ENCODE measurements at regions not wholly inside any gene's neighbourhood (a gene's known extent, or its start where the extent isn't known, plus 50 kb on each side); places are given as distances from the start of the nearest gene placed in this dataset.

DNA sequence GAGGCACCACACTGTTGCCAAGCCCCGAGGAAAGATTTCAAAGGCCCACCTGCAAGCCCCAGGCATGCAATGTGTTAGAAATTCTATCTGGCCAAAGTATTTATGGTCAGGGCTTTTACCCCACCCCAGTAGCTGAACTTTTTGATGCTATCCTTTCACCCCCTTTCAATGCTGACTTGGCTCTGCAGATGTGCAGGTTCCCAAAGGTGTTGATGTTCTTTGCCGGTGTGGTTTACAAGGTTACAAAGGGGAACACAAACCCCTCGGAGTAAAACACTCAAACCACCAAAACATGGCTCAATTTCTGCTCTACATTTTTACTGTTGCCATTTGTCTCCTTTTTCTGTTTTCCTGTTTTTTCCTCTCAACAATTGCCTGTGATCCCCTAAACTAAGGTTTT, 145.4 kb upstream of the BNIP2 start:
- H3K36me3 Mint-ChIP-seq (ENCODE audit: low read depth), result no peaks in the 10 kb centered on the region
- no peaks in the 10 kb centered on the region for H3K4me1 Mint-ChIP-seq
- H3K27me3 ChIP-seq (ENCODE audit: control insufficient read depth, insufficient read depth, low read length, poor library complexity, severe bottlenecking), result no peaks in the 10 kb centered on the region
- H3K9me3 Mint-ChIP-seq, result no peaks in the 10 kb centered on the region
- no peak overlapping the region for H3K27ac ChIP-seq (ENCODE audit: low read depth, low read length)
- H3K9ac ChIP-seq (ENCODE audit: extremely low read depth, low read length, poor library complexity, severe bottlenecking), result no peak overlapping the region
- DNase-seq, result no peak
- no peaks in the 10 kb centered on the region for H3K4me1 ChIP-seq (ENCODE audit: control insufficient read depth, insufficient read depth, low read length)
- H3K27ac Mint-ChIP-seq, result no peak overlapping the region
- H3K27me3 Mint-ChIP-seq (ENCODE audit: insufficient read depth), result peaks cover 2% of the 10 kb centered on the region
- TF ChIP-seq, protein P1, sequence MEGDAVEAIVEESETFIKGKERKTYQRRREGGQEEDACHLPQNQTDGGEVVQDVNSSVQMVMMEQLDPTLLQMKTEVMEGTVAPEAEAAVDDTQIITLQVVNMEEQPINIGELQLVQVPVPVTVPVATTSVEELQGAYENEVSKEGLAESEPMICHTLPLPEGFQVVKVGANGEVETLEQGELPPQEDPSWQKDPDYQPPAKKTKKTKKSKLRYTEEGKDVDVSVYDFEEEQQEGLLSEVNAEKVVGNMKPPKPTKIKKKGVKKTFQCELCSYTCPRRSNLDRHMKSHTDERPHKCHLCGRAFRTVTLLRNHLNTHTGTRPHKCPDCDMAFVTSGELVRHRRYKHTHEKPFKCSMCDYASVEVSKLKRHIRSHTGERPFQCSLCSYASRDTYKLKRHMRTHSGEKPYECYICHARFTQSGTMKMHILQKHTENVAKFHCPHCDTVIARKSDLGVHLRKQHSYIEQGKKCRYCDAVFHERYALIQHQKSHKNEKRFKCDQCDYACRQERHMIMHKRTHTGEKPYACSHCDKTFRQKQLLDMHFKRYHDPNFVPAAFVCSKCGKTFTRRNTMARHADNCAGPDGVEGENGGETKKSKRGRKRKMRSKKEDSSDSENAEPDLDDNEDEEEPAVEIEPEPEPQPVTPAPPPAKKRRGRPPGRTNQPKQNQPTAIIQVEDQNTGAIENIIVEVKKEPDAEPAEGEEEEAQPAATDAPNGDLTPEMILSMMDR (conservative IDR thresholded peaks at IDR 0.05), result no peak
- H3K4me3 Mint-ChIP-seq, result no peak overlapping the region
- no peaks in the 10 kb centered on the region for H3K9me3 ChIP-seq (ENCODE audit: control insufficient read depth, low read length)
- 94 to 95% methylated on average over 2 to 3 of the region's 3 CpGs for WGBS, 2 experiments (ENCODE audit: insufficient coverage in 1 of 2, insufficient read length in 1 of 2)
- no peaks in the 10 kb centered on the region for H3K36me3 ChIP-seq (ENCODE audit: control insufficient read depth, insufficient read depth, low read length)
- H3K4me3 ChIP-seq (ENCODE audit: low read length), result no peak overlapping the region

DNA sequence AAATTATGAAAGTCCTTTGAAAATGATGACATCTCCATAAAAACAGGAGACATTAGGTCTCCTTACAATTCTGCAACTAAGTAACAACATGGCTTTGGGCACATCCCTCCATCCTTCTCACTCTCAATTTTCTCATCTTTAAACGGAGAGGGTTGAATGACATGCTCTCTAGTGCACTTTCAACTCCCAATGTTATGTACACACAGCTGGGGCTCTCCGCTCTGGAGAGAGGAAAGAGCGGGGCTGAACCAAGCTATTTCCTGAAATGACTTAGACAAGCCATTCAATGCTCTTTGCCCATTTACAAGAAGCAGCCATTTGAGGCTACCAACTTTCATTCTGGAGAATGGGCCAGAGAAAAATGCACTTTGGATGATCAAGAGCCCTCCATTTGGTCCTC, 144.2 kb upstream of the BNIP2 start:
- H3K27ac Mint-ChIP-seq, result no peak overlapping the region
- H3K4me1 Mint-ChIP-seq, result no peaks in the 10 kb centered on the region
- TF ChIP-seq, protein P1 (conservative IDR thresholded peaks at IDR 0.05), result no peak
- no peak overlapping the region for H3K4me3 Mint-ChIP-seq
- Histone ChIP-seq H3K4me1 (ENCODE audit: control insufficient read depth, insufficient read depth, low read length) (no peaks in the 10 kb centered on the region), H3K27me3 (ENCODE audit: control insufficient read depth, insufficient read depth, low read length, poor library complexity, severe bottlenecking) (no peaks in the 10 kb centered on the region), H3K27ac (ENCODE audit: low read depth, low read length) (no peak overlapping the region), H3K9ac (ENCODE audit: extremely low read depth, low read length, poor library complexity, severe bottlenecking) (no peak overlapping the region), H3K9me3 (ENCODE audit: control insufficient read depth, low read length) (no peaks in the 10 kb centered on the region), H3K4me3 (ENCODE audit: low read length) (no peak overlapping the region), H3K36me3 (ENCODE audit: control insufficient read depth, insufficient read depth, low read length) (no peaks in the 10 kb centered on the region)
- DNase-seq, result no peak
- 89 to 100% methylated on average over 1 to 3 of the region's 3 CpGs for WGBS, 2 experiments (ENCODE audit: insufficient coverage in 1 of 2, insufficient read length in 1 of 2)
- H3K27me3 Mint-ChIP-seq (ENCODE audit: insufficient read depth), result peaks cover 4% of the 10 kb centered on the region
- H3K36me3 Mint-ChIP-seq (ENCODE audit: low read depth), result no peaks in the 10 kb centered on the region
- H3K9me3 Mint-ChIP-seq, result no peaks in the 10 kb centered on the region

DNA sequence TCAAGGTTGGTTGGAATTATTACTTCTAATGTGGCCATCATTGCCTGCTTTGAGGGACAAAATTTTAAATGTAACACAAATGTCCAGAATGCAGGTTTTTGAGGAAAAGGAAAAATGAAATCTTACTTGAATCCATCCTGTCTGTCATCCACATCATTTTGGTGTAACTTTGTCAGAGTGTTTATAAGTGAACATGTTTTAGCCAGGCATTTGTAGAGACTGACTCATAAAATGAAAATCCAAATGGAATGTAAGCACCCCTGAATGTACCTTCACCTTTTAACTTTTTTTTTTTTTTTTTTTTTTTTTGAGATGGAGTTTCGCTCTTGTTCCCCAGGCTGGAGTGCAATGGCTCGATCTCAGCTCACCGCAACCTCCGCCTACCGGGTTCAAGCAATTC, 141.8 kb upstream of the BNIP2 start:
- no peaks in the 10 kb centered on the region for H3K9me3 Mint-ChIP-seq
- no peak overlapping the region for H3K9ac ChIP-seq (ENCODE audit: extremely low read depth, low read length, poor library complexity, severe bottlenecking)
- no peak overlapping the region for H3K27ac Mint-ChIP-seq
- no peaks in the 10 kb centered on the region for H3K4me1 ChIP-seq (ENCODE audit: control insufficient read depth, insufficient read depth, low read length)
- H3K4me3 Mint-ChIP-seq, result no peak overlapping the region
- no peak overlapping the region for H3K4me3 ChIP-seq (ENCODE audit: low read length)
- H3K27me3 Mint-ChIP-seq (ENCODE audit: insufficient read depth), result peaks cover 4% of the 10 kb centered on the region
- H3K9me3 ChIP-seq (ENCODE audit: control insufficient read depth, low read length), result no peaks in the 10 kb centered on the region
- no peak for DNase-seq
- H3K27me3 ChIP-seq (ENCODE audit: control insufficient read depth, insufficient read depth, low read length, poor library complexity, severe bottlenecking), result no peaks in the 10 kb centered on the region
- H3K36me3 Mint-ChIP-seq (ENCODE audit: low read depth), result no peaks in the 10 kb centered on the region
- no peaks in the 10 kb centered on the region for H3K36me3 ChIP-seq (ENCODE audit: control insufficient read depth, insufficient read depth, low read length)
- TF ChIP-seq, protein P1 (conservative IDR thresholded peaks at IDR 0.05), result no peak
- H3K27ac ChIP-seq (ENCODE audit: low read depth, low read length), result no peak overlapping the region
- 91 to 97% methylated on average over 4 to 5 of the region's 5 CpGs for WGBS, 2 experiments (ENCODE audit: insufficient coverage in 1 of 2, insufficient read length in 1 of 2)
- H3K4me1 Mint-ChIP-seq, result no peaks in the 10 kb centered on the region

Data from endodermal cell (in vitro differentiated cells).